ENCODE measurements at regions not wholly inside any gene's neighbourhood (a gene's known extent, or its start where the extent isn't known, plus 50 kb on each side); places are given as distances from the start of the nearest gene placed in this dataset.
"Not testable (repeated sequence)": the region's sequence is repeated elsewhere in the genome, so short reads cannot be mapped to it uniquely, and the experiment has no call there.

- not testable (repeated sequence) for TF ChIP-seq CTCF (conservative IDR thresholded peaks at IDR 0.05; ENCODE audit: low read depth, low read length); EZH2 (IDR thresholded peaks at IDR 0.05; ENCODE audit: borderline replicate concordance, low read depth, low read length, poor library complexity, severe bottlenecking)
Measured at GRCh38 chr17:72194107-72194440, 73.3 kb downstream of the SOX9 start.

Measured in A673 (cell line).